HG02798 (cell line): ENCODE measurements at regions not wholly inside any gene's neighbourhood (a gene's known extent, or its start where the extent isn't known, plus 50 kb on each side); places are given as distances from the start of the nearest gene placed in this dataset.
"Not testable (repeated sequence)": the region's sequence is repeated elsewhere in the genome, so short reads cannot be mapped to it uniquely, and the experiment has no call there.

ENCODE experiments used
- ATAC-seq: cut with Tn5 transposase; IDR thresholded peaks from one replicate; pipeline ENCODE4 v1.9.1; 2021; ENCODE audit warnings: mild to moderate bottlenecking; ENCODE audit not compliant: unreplicated experiment, poor library complexity

GRCh38 chr20:48532028-48532427 lies 295.8 kb downstream of the PREX1 start:
- no peak for ATAC-seq

GRCh38 chr20:48531505-48531904 lies 296.3 kb downstream of the PREX1 start:
- no peak for ATAC-seq

DNA sequence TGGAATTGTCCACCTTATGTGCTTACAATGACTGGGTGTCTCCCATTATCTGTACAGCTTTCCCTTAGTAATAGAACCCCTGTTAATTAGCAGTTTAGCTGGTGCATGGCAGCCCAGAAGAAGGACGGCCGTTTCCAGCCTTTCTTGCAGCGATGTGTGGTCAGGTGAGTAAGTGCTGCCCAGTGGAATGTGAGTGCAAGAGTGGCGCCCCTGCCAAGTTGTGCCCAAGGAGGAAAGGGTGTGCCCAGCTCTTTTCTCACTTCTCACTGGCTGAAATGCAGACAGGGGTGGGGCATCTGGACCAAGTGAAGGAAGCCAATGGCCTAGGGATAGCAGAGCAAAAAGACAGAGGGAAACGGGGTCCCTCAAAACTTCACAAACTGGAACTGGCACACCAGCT lies 296.8 kb downstream of the PREX1 start:
- ATAC-seq = no peak

DNA sequence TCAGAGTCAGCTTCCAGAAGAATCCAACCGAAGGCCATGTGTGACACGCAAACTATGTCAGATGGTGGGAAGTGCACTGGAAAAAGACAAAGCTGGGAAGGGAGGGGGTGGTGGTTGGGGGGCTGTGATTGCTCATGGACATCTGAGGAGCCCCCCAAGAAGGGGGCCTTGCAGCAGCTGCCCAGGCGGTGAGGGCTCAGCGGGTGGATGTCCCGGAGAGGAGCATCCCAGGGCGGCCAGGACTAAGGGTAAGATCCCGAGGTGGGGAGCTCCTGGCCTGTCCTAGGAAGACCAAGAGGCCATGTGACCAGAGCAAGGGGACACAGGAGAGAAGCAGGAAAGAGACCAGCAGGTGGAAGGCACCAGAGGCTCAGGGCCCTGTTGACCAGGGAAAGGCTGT lies 299.5 kb downstream of the PREX1 start:
- ATAC-seq = no peak

DNA sequence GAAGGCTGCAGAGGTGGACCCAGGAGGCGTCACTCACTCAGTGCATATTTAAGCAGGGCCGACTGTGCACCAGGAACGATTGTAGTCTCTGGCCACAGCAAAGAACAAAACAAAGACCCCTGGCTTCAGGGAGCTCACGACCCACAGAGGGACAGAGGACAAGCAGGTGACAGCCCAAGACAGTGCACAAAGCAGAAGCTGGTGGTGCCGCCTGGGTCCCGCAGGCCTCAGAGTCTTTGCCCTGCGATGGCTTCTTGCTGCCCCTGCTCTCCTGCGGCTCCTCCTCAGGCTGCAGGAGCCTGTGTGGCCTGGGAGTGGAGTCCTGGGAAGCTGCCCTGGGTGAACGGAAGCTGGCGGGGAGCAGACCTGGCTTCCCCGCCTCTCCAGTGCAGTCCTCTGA lies 300.0 kb downstream of the PREX1 start:
- no peak for ATAC-seq

DNA sequence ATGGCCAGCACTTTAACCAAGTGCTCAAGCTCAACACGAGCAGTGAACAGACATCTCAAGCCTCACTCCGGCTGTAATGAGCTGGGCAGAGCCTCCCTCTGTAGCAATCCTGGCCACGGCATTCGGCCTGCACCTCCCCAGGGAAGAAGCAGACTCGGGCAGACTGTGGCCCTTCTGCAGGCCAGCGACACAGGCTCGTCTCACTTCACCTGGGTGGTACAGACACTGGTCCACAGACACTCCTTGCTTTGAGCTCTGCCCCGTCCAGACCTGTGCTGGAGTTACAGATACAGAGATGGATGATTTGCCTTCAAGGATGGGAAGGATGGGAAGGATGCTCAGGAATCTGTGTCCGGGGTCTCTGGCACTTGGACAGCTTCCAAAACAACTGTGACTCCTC lies 300.9 kb downstream of the PREX1 start:
- no peak for ATAC-seq

DNA sequence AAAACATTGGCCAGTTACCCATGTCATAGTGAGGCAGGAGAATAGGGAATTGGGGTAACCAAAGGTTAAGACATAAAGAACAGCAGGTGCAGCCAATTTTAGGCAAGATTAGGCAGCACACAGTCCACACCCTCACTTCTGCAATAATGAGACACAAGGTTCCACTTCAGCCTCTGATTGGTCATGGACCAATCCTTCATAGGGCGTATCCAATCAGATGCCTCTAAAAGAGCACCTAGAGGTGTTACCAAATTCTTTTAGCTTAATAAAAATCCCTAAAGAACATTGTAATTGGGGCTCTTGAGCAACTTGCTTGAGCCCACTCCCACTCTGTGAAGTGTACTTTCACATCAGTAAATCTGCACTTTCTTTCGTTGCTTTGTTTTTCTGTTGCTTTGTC lies 302.4 kb downstream of the PREX1 start:
- ATAC-seq = no peak

GRCh38 chr20:48524582-48524981 lies 303.2 kb downstream of the PREX1 start:
- no peak for ATAC-seq

- no peak for ATAC-seq
Measured at GRCh38 chr20:48523191-48523995, 304.4 kb downstream of the PREX1 start.

DNA sequence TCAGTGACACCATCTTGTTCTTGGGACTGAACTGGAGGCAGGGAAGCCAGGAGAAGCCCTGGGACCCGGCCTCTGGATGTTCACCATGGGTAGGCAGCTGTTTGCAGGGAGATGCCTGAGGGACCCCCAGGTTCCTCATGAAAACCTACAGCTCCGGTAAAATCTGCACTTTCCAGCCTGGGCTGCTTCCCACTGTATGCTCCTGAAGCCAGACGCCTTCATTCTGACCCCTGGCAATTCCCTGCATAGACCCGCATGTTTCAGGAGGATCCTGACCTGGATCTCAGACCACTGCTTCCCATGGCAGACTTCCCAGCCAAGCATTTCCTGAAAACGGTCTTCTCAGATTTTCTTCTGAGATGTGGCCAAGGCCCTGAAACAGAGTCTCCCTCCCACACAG lies 306.7 kb downstream of the PREX1 start:
- no peak for ATAC-seq

DNA sequence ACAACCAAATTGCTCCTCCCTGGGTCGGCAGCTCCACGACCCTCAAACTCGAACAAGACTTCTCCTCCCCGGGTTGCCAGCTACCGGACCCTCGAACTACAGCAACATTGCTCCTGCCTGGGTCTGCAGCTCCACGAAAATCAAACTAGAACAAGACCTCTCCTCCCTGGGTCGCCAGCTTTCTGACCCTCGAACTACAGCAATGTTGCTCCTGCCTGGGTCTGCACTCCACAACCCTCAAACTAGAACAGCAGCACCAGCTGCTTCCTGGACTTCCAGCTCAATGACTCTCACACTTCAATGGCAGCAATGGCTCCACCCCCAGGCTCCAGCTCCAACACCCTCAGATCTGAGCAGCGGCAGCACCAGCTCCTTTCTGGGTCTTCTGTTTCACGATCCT lies 311.6 kb downstream of the PREX1 start:
- not testable (repeated sequence) for ATAC-seq

DNA sequence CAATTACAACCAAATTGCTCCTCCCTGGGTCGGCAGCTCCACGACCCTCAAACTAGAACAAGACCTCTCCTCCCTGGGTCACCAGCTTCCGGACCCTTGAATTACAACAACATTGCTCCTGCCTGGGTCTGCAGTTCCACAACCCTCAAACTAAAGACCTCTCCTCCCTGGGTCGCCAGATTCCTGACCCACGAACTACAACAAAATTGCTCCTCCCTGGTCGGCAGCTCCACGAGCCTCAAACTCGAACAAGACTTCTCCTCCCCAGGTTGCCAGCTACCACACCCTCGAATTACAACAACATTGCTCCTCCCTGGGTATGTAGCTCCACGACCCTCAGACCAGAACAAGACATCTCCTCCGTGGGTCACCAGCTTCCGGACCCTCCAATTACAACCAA lies 313.2 kb downstream of the PREX1 start:
- not testable (repeated sequence) for ATAC-seq

GRCh38 chr20:48512539-48512938 lies 315.3 kb downstream of the PREX1 start:
- ATAC-seq = not testable (repeated sequence)

DNA sequence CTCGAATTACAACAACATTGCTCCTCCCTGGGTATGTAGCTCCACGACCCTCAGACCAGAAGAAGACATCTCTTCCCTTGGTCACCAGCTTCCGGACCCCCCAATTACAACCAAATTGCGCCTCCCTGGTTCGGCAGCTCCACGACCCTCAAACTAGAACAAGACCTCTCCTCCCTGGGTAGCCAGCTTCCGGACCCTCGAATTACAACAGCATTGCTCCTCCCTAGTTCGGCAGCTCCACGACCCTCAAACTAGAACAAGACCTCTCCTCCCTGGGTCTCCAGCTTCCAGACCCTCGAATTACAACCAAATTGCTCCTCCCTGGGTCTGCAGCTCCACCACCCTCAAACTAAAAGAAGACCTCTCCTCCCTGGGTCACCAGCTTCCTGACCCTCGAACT lies 322.7 kb downstream of the PREX1 start:
- ATAC-seq = not testable (repeated sequence)

GRCh38 chr20:48503166-48503815 lies 324.5 kb downstream of the PREX1 start:
- ATAC-seq = no peak

DNA sequence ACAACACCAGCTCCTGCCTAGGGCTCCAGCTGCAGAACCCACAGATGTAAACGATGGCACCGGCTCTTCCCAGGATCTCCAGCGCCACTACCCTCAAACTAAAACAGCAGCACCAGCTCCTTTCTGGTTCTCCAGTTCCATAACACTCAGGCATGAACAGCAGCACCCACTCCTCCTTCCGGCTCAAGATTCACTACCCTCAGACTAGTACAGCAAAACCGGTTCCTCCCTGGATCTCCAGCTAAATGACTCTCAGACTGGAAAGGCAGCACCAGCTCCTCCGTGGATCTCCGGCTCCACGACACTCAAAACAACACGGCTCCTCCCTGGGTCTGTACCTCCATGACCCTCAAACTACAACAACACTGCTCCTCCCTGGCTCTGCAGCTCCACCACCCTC lies 325.0 kb downstream of the PREX1 start:
- no peak for ATAC-seq

GRCh38 chr20:48502016-48502415 lies 325.8 kb downstream of the PREX1 start:
- no peak for ATAC-seq

- ATAC-seq = not testable (repeated sequence)
Measured at GRCh38 chr20:48500900-48501299, 326.9 kb downstream of the PREX1 start.

DNA sequence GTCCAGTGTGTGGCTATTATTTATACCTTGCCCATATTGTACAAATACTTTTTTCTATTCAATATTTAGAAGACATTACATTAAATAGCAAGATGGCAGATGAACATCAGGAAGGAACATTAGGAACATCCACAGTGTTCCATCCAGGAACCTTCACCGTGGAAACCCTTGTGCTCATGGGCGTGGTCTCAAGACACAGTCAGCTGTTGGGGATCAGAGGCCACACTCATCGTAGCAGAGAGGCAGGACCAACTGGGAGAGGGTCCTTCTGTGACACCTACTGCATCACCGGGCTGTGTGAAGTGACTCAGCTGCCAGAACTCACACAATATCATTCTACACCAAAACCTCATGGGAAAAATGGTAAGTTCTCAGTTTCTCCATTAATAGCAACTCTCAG lies 328.9 kb downstream of the PREX1 start:
- ATAC-seq = not testable (repeated sequence)

- not testable (repeated sequence) for ATAC-seq
Measured at GRCh38 chr20:48498125-48498524, 329.7 kb downstream of the PREX1 start.

GRCh38 chr20:48493966-48494365 lies 333.8 kb downstream of the PREX1 start:
- ATAC-seq = no peak

GRCh38 chr20:48493331-48493730 lies 334.5 kb downstream of the PREX1 start:
- not testable (repeated sequence) for ATAC-seq
